SU-DHL-6 (cell line): ENCODE measurements at regions not wholly inside any gene's neighbourhood (a gene's known extent, or its start where the extent isn't known, plus 50 kb on each side); places are given as distances from the start of the nearest gene placed in this dataset.
"Not testable (repeated sequence)": the region's sequence is repeated elsewhere in the genome, so short reads cannot be mapped to it uniquely, and the experiment has no call there.

Source experiments
- H2AFZ ChIP-seq: fragments of 200-600 bp; sonication (generic); 2 replicates; pipeline ENCODE4 v1.6.1; 2014; ENCODE audit warnings: low read depth, mild to moderate bottlenecking, moderate library complexity, mixed read lengths, antibody characterized with exemption, low read length; ENCODE audit not compliant: severe bottlenecking
- H3F3A ChIP-seq: fragments of 200-600 bp; shearing (Covaris generic); 2 replicates; pipeline ENCODE4 v1.6.0; 2016; ENCODE audit warnings: antibody characterized with exemption, mild to moderate bottlenecking; ENCODE audit not compliant: insufficient read depth
- H3K27ac ChIP-seq: fragments of 200-600 bp; sonication (generic); 2 replicates; pipeline ENCODE4 v1.5.1; 2016; ENCODE audit warnings: low read depth, mild to moderate bottlenecking, low read length, moderate library complexity, mixed read lengths
- H3K27me3 ChIP-seq: fragments of 200-600 bp; sonication (generic), shearing (Covaris generic); 2 replicates; pipeline ENCODE4 v1.6.0; 2014; ENCODE audit warnings: mild to moderate bottlenecking, low read length
- H3K36me3 ChIP-seq: fragments of 200-600 bp; sonication (generic); 2 replicates; pipeline ENCODE4 v1.6.1; 2014; ENCODE audit warnings: mild to moderate bottlenecking, low read length, mixed read lengths
- H3K4me2 ChIP-seq: fragments of 300-600, 200-600 bp; shearing (Covaris generic), sonication (generic); 2 replicates; pipeline ENCODE4 v1.6.0; 2014; ENCODE audit warnings: low read length, low read depth, mild to moderate bottlenecking; ENCODE audit not compliant: poor library complexity, severe bottlenecking
- H3K4me3 ChIP-seq: fragments of 200-600 bp; sonication (generic); 2 replicates; pipeline ENCODE4 v1.5.1; 2014; ENCODE audit warnings: antibody characterized with exemption, low read length, mild to moderate bottlenecking, mixed read lengths; ENCODE audit not compliant: insufficient read depth, poor library complexity, severe bottlenecking
- H3K79me2 ChIP-seq: fragments of 200-600 bp; sonication (generic); 2 replicates; pipeline ENCODE4 v1.6.1; 2014; ENCODE audit warnings: mild to moderate bottlenecking, low read length, moderate library complexity; ENCODE audit not compliant: insufficient read depth
- H3K9ac ChIP-seq: fragments of 200-600 bp; sonication (generic); 2 replicates; pipeline ENCODE4 v1.7.0; 2014; ENCODE audit warnings: mild to moderate bottlenecking, low read length
- H3K9me2 ChIP-seq: fragments of 200-600 bp; sonication (generic); replicated peaks from 2 replicates; pipeline ENCODE4 v1.6.1; 2014; ENCODE audit warnings: low read length; ENCODE audit not compliant: insufficient read depth
- H3K9me3 ChIP-seq: fragments of 200-600 bp; sonication (generic); 2 replicates; pipeline ENCODE4 v1.6.1; 2014; ENCODE audit warnings: low read length, mixed read lengths; ENCODE audit not compliant: insufficient read depth
- H4K20me1 ChIP-seq: fragments of 200-600 bp; sonication (generic); 2 replicates; pipeline ENCODE4 v1.6.1; 2014; ENCODE audit warnings: low read depth, mild to moderate bottlenecking, antibody characterized with exemption, low read length, moderate library complexity, mixed read lengths
- EZH2phosphoT487 ChIP-seq: fragments of 200-600 bp; sonication (generic), shearing (Covaris generic); conservative IDR thresholded peaks from 2 replicates; pipeline ENCODE4 v1.6.1; 2018; ENCODE audit warnings: mild to moderate bottlenecking, antibody characterized with exemption, low read length, moderate library complexity, mixed read lengths
- TF ChIP-seq, protein P1 (sequence below): fragments of 200-600 bp; sonication (generic); IDR thresholded peaks from one replicate; pipeline ENCODE4 v1.5.1; 2017; ENCODE audit warnings: antibody characterized with exemption, mild to moderate bottlenecking, low read length, moderate library complexity; ENCODE audit not compliant: insufficient read depth, poor library complexity, severe bottlenecking

DNA sequence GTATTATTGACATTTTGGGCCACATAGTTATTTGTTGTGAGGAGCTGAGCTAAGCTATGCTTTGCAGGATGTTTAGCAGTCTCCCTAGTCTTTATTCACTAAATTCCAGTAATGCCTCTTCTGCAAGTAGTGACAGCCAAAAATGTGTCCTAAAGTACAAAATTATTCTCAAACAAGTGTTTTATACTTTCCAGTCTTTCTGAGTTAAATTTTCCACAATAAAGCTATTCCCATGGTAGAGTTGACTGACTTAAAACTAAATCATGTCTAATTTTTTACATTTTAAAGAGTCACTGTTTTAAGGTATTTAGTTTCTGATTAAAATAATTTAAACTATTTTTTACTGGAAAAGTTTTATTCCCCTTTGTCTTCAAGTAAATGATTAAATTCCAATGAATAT, 717.8 kb upstream of the HS3ST5 start:
- Histone ChIP-seq H4K20me1 (no peaks in the 10 kb centered on the region), H2AFZ (no peak overlapping the region), H3K27me3 (no peaks in the 10 kb centered on the region), H3K4me3 (no peak overlapping the region), H3K79me2 (no peaks in the 10 kb centered on the region), H3K9ac (no peak overlapping the region), H3K36me3 (no peaks in the 10 kb centered on the region), H3F3A (no peaks in the 10 kb centered on the region), H3K27ac (no peak overlapping the region), H3K9me2 (no peaks in the 10 kb centered on the region), H3K4me2 (no peak overlapping the region), H3K9me3 (no peaks in the 10 kb centered on the region)
- TF ChIP-seq, protein P1, sequence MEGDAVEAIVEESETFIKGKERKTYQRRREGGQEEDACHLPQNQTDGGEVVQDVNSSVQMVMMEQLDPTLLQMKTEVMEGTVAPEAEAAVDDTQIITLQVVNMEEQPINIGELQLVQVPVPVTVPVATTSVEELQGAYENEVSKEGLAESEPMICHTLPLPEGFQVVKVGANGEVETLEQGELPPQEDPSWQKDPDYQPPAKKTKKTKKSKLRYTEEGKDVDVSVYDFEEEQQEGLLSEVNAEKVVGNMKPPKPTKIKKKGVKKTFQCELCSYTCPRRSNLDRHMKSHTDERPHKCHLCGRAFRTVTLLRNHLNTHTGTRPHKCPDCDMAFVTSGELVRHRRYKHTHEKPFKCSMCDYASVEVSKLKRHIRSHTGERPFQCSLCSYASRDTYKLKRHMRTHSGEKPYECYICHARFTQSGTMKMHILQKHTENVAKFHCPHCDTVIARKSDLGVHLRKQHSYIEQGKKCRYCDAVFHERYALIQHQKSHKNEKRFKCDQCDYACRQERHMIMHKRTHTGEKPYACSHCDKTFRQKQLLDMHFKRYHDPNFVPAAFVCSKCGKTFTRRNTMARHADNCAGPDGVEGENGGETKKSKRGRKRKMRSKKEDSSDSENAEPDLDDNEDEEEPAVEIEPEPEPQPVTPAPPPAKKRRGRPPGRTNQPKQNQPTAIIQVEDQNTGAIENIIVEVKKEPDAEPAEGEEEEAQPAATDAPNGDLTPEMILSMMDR = no peak
- no peak for TF ChIP-seq EZH2phosphoT487

DNA sequence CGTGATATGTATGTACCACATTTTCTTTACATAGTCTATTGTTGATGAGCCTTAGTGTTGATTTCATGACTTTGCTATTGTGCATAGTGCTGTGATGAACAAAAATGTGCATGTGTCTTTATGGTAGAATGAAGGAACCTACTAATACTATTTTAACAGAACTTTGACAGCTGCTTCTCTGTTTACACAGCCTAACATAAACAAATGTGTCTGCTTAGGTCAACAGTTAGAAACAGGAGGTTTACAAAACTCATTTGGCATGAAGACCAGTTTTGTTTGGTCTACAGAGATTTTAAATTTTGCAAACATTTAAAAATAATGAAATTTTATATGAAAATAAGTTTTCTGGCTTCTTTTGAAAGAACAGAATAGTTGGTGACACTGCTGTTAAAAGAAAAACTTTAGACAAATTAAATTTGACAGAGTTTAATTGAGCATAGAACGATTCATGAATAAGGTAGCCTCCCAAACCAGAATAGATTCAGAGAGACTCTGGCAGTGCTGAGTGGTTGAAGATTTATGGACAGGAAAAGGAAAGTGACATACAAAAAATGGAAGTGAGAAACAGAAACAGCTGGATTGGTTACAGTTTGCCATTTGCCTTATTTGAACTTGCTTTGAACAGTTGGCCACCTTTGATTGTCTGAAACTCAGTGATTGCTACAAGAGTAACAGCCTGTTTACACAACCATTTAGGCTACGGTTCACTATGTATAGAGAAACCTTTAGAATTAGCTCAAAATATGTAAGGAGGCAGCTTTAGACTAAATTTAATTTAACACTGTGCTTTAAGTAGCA, 715.8 kb upstream of the HS3ST5 start:
- no peaks in the 10 kb centered on the region for H3K9me2 ChIP-seq
- no peaks in the 10 kb centered on the region for H3K9me3 ChIP-seq
- no peak overlapping the region for H3K27ac ChIP-seq
- no peak overlapping the region for H3K4me2 ChIP-seq
- no peak for TF ChIP-seq EZH2phosphoT487
- TF ChIP-seq, protein P1 = no peak
- no peak overlapping the region for H3K9ac ChIP-seq
- H4K20me1 ChIP-seq = no peaks in the 10 kb centered on the region
- no peak overlapping the region for H2AFZ ChIP-seq
- no peaks in the 10 kb centered on the region for H3K79me2 ChIP-seq
- H3K27me3 ChIP-seq = no peaks in the 10 kb centered on the region
- H3K36me3 ChIP-seq = no peaks in the 10 kb centered on the region
- no peak overlapping the region for H3K4me3 ChIP-seq
- no peaks in the 10 kb centered on the region for H3F3A ChIP-seq

DNA sequence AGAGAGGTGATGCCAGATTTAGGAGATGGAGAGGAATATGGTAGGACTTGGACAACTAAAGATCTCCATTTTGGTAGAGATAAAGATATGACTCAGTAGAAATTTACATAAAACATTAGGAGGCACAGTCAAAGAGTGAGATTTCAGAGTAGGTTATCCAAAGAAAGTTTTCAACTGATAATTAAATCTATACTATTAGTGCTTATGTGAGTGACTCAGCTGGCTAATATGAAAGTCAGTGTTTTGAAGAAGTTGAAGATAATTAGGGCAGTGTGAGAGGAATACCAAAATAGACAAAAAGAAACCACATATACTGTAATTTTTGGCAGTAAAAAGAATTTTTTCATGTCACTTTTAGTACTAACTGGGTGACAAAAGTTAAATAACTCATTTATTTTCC, 712.8 kb upstream of the HS3ST5 start:
- no peaks in the 10 kb centered on the region for H3K79me2 ChIP-seq
- no peak overlapping the region for H3K4me3 ChIP-seq
- no peak overlapping the region for H3K9ac ChIP-seq
- no peaks in the 10 kb centered on the region for H3F3A ChIP-seq
- no peaks in the 10 kb centered on the region for H3K9me2 ChIP-seq
- no peak overlapping the region for H3K27ac ChIP-seq
- H3K4me2 ChIP-seq = no peak overlapping the region
- H3K27me3 ChIP-seq = no peaks in the 10 kb centered on the region
- H3K36me3 ChIP-seq = no peaks in the 10 kb centered on the region
- no peak overlapping the region for H2AFZ ChIP-seq
- H3K9me3 ChIP-seq = no peaks in the 10 kb centered on the region
- H4K20me1 ChIP-seq = no peaks in the 10 kb centered on the region
- no peak for TF ChIP-seq EZH2phosphoT487
- TF ChIP-seq, protein P1 = no peak

DNA sequence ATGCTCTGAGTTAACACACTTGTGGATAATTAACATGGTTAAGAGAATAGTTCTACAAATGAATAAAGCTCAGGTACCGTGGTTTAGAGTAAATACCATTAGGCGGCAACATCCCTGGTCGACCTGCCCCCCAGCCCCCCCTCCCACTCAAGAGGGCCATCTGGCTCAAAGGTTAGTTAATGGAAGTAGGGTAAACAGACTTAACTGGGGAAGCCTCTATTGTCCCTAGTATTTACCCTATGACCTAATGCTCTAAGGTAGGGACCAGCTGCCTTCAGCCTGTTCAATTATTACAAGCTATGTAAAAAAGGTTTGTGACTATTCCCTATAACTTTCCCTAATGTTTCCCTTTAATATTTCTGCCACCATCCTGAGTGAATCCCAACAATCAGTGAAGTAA, 711.4 kb upstream of the HS3ST5 start:
- not testable (repeated sequence) for H3K4me3 ChIP-seq, H3K9ac ChIP-seq, H2AFZ ChIP-seq, H3F3A ChIP-seq, H4K20me1 ChIP-seq, H3K27ac ChIP-seq, H3K36me3 ChIP-seq, H3K4me2 ChIP-seq, H3K79me2 ChIP-seq, H3K27me3 ChIP-seq, H3K9me2 ChIP-seq, H3K9me3 ChIP-seq
